GM21381 (cell line): ENCODE measurements at regions not wholly inside any gene's neighbourhood (a gene's known extent, or its start where the extent isn't known, plus 50 kb on each side); places are given as distances from the start of the nearest gene placed in this dataset.

ENCODE experiments used
- ATAC-seq: cut with Tn5 transposase; IDR thresholded peaks from one replicate; pipeline ENCODE4 v1.9.1; 2021; ENCODE audit warnings: mild to moderate bottlenecking, moderate library complexity; ENCODE audit not compliant: unreplicated experiment

DNA sequence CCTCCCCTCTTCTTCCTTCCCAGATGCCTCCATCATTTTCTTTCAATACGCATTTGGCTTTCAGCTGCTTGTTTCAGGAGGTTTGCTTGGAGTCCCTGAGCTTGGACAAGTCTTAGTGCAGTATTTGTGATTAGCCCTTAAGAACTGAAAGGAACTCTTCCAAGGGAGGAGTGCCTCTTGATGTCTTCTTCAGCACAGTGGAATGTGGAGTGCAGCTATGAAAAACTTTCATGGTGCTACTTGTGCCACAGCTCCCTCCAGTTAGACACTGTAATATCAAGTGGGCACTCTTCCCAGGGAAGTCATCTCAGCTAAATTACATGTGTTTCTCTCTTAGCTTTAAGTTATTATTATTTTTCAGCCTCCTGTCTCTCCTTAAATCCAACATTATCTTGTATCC, 173.1 kb downstream of the NECTIN3 start:
- no peak for ATAC-seq

- ATAC-seq = no peak
Measured at GRCh38 chr3:111246967-111247760, 175.5 kb downstream of the NECTIN3 start.

- ATAC-seq = no peak
Measured at GRCh38 chr3:111248406-111248805, 176.8 kb downstream of the NECTIN3 start.

DNA sequence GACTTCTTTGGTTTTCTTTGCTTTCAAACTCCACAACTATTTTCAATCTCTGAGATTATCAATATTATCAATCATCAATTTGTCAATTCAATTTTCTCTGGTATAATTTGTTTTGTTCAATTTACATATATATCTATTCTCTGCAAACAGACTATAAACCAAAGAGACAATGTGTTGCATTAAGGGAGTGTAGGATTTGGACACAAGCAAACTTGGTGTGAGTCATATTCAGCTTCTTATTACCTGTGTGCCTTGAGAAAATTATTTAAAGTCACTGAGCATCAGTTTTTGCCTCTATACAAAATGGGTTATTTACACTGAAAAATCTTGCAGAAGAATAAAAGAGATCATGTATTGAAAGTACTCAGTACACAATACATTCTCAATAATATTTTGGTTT, 177.8 kb downstream of the NECTIN3 start:
- no peak for ATAC-seq

- no peak for ATAC-seq
Measured at GRCh38 chr3:111252779-111253178, 181.2 kb downstream of the NECTIN3 start.

GRCh38 chr3:111253733-111254132, 182.1 kb downstream of the NECTIN3 start:
- no peak for ATAC-seq

DNA sequence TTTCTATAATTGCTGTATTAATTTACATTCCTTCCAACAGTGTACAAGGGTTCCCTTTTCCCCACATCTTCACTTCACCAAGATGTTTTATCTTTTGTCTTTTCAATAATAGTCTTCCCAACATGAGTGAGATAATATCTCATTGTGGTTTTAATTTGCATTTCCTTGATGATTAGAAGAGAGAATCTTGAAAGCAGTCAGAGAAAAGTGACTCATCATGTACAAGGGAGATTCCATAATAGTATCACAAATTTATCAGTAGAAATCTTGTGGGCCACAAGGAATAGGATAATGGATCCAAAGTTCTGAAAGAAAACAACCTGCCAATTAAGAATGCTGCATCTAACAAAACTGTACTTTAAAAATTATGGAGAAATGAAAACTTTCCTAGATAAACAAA, 189.3 kb downstream of the NECTIN3 start:
- peak; percentile 45 for ATAC-seq

- no peak for ATAC-seq
Measured at GRCh38 chr3:111269777-111270176, 198.2 kb downstream of the NECTIN3 start.

- no peak for ATAC-seq
Measured at GRCh38 chr3:111277226-111277625, 205.6 kb downstream of the NECTIN3 start.

DNA sequence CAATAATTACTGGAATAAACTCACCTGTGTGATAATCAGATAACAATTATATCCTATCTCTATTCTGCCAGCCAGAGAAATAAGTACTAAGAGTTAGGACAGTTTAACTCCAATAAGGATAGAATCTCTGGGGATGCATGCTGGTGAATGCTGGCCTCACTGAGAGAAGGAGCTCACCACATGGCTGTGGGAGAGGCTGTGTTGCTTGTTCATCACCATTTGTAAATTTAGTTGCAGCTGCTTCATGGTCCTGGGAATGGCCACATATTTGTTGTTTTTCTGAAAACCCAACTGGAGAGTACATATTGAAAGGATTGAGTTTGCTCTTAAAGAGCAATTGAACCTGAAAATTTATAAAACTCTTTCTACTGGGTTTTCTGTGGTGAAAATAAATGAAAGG, 207.3 kb downstream of the NECTIN3 start:
- ATAC-seq = no peak

DNA sequence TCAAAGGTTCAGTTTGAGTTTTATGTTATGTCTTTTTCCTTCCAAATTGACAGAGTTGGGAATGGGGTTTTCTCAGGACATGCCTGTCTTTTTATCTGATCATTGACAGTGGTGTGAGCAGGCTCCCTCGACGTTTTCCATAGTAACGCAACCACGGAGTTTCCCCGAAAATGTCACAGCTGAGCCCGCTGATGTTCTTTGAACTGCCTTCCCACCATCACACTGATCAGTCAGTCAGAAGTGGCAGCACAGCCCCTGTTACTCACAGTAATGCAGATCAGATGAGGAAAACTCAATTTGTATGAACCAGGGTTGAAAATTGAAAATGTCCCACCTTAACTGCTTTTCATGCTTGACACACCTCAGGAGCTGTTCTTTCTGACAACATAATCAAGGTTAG, 210.4 kb downstream of the NECTIN3 start:
- no peak for ATAC-seq

DNA sequence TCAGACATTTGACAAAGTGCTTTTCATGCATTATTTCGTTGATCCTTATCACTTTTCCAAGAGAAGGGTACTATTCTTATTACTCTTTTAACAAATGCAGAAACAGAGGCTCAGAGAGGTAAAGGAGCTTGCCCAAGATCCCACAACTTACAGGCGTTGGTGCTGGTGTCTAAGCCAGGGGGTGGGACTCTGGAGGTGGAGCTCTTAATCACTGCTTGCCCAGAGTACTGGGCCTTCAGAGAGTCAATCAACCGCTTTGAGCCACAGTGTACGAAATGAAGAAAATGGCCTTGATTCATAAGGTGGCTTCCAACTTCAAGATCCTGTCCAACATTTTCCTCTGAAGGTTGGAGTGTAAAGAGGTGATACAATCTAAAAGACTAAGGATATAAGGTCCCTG, 211.5 kb downstream of the NECTIN3 start:
- no peak for ATAC-seq

DNA sequence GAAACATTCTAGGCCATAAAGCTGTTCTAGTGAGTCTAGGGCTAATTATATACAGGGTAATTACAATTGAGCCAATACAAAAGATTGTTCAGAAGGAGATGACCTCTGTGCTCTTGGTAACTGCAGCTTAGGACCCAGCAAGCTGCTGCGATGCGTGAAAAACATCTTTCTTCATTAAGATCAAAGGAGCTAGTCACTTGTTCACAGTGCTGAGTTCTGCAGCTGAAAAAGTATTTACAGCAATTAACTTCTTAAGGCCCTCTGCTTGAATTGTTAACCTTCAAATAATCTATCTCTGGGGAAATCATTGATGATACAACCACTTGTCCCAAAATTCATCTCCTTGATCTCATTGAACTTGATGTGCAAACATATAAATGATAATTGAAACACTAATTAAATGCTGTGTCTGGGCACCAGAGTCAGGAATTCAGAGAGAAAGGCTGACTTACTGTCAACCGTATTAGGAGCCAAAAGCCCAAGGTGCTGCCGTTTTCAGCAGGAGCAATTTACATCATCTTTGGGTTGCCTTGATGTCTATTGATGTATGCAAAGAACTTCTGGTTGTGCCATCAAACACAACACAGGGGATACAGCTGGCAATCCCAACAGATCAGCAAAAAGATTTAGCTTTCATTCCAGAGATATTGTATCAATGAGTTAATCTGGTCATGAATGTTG, 213.0 kb downstream of the NECTIN3 start:
- ATAC-seq = no peak

GRCh38 chr3:111285184-111285538, 213.5 kb downstream of the NECTIN3 start:
- ATAC-seq = no peak

DNA sequence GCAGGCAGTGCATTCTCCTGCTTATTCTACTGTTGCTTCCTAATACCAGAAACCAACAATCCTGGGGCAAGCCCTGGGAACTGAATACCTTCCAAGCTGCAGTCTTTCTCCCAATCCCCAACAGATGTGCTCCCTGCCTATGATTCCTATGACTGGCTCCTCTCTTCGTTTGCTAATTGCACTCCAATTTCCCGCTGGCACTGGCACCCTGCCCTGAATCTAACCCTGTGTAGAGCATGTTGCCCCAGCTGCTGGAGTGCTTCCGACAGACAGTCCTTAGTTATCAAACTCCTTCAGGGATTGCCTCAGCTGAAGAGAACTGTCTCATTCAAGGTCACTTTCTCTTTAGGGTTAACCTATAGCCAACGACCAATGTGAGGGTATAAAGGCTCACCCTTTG, 214.1 kb downstream of the NECTIN3 start:
- no peak for ATAC-seq

DNA sequence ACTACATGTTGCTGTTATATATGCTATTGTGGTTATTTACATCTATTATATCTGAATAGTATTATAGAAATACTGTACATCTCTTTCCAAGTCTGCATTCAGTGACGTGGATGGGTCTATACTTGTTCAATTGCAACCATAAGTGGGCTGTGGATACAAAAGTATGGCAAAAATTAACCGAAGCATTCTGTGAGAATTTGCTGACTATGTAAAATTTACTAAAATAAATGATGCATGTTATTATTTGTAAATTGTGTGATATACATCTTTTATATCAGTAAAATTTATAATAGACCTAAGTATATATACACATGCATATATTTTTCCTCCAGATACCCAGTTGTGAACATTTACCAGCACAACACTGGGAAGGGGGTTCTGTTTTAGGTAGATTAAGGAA, 215.1 kb downstream of the NECTIN3 start:
- ATAC-seq = no peak

DNA sequence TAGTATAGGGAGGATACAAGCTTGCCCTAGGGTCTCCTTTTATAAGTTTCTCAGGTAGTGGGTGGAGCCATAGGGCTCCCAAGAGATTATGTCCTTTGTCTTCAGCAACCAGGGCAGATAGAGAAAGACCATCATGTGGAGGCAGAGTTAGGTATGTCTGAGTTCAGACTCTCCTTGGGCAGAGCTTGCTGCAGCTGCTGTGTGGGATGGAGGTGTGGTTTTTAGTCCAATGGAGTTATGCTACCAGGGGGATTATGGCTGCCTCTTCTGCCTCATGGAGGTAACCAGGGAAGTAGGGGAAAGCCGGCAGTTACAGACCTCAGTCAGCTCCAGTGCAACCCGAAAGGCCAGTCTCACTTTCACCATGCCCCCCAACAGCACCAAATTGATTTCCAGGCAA, 220.5 kb downstream of the NECTIN3 start:
- ATAC-seq = no peak

DNA sequence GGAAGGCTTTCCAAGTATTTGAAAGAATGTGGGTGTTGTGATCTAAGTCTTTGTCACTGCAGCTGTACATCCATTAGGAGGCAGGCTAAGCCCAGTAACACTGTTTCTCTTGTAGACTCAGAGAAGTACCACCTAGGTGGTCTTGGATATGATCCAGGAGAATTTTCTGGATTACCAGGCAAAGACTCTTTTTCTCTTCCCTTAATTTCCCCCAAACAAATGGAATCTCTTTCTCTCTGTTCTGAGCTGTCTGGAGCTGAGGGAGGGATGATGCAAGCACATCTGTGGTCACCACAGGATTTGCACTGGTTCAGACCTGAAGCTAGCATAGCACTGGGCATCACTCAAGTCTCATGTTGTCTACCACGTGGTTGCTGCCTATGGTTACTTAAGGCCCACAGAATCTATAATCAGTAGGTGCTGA, 227.6 kb downstream of the NECTIN3 start:
- no peak for ATAC-seq

DNA sequence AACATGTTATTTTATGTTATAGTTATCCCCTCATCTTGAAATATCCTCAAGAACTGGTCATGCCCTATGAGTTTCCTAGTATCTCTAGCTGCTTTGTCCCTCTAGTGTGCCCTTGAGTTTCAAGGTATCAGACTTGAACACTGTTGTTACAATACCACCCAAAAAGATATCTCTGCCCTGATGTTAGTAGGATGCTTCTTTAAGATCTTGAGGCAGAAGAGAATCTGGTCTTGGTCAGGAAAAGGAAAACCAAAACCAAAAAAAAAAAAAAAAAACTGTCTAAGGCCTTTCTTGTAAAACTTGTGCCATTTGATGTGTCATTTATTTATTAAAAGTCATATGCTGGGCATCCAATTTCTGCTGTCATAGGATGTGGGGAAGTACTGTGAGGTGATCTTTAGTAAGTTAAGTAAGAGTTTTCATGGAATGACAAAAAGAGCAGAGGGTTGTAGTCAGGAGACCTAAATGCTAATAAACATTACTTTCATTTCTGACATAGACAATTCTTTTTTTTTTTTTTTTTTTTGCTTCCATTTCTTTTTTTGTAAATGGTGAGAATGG, 229.7 kb downstream of the NECTIN3 start:
- no peak for ATAC-seq

- ATAC-seq = no peak
Measured at GRCh38 chr3:111302063-111302462, 230.4 kb downstream of the NECTIN3 start.

DNA sequence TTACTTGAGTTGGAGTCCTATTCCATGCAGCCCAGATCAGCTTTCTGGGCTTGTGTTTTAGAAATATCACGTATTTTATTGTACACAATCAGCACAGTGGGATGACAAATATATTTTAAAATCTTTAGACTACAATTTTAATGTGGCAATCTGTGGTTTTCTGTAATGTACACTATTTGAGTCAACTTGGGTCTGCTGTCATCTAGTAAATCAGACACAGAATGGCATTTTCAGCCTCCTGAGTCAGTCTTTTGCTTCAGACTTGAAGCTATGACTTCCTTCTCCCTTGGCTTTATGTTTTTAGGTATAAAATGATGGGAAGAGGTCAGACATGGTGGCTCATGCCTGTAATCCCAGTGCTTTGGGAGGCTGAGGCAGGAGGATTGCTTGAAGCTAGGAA, 232.1 kb downstream of the NECTIN3 start:
- ATAC-seq = no peak

DNA sequence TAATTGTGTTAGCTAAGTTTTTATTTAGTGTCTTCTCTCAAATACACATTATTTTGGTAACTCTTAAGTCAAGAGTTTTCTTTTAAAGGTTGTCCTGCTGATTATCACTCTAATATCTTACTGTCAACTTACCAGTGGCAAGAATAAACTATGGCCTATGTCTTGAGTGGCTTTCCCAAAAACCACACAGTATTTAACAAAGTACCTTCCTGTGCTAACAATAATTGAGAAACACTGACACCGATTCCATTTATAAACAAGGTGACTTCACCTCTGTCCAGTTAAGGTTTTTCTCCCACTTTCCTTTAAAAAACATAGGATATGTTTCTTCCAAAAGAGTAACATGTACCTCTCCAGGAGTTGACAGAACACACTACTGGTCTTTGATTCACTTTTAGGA, 234.3 kb upstream of the CD96 start:
- ATAC-seq = no peak
